NCI-H1048 (cell line): ENCODE measurements at regions not wholly inside any gene's neighbourhood (a gene's known extent, or its start where the extent isn't known, plus 50 kb on each side); places are given as distances from the start of the nearest gene placed in this dataset.
"Not testable (repeated sequence)": the region's sequence is repeated elsewhere in the genome, so short reads cannot be mapped to it uniquely, and the experiment has no call there.

Experiments
- DNase-seq: peaks from one replicate; lab custom pipeline; 2025; lab: John Stamatoyannopoulos, UW

DNA sequence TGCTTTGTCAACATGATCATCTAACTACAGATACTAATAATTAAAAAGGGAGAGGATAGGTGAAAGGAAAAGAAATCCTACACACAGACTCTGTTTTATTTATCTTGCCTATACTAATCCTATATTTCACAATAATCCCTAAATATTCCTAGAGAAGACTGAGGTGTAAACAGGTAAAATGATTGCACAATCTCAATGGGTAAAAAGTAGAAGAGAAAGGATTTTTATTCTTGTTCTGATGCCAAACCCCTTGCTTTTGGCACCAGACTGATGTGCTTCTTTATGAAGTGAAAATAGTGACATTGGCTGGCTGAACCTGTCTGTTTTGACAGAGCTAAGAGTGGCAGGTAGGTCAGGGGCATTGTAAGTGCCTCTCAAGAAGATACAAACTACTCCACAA is 101.9 kb upstream of the ZPLD1 start:
- DNase-seq: no peak

DNA sequence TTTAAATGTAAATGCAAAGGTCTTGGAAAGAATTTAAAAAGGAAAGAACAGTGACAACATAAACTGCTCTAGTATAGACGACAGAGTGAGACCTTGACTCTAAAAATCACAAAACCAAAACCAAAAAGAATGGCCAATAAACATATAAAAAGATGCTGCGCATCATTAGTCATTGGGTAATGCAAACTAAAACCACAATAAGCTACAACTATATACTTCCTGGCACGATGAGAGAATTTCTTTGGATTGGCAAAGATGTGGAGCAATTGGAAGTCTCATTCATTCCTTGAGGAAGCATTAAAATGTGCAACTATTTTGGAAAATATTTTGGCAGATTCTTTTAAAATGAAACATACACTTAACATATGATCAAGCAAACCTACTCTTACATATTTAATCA is 98.7 kb upstream of the ZPLD1 start:
- DNase-seq: no peak

DNA sequence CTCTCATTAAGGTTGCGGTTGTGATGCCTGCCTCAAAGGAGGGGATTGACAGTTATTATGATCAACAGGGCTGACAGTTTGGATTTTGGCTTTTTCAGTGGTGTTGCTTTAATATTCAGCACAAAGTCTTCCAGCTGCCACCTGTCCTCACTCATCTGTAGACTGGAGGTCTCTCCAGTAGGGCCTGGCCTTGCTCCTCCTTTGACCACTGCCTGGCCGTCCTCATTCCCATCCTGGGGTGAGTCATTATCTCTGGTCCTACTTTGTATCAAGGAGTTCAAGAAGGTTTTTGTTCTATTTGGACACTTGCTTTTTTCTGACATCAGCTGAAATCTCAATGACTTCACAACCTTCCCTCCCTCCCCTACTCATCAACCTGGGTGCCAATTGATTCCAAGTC is 95.1 kb upstream of the ZPLD1 start:
- no peak for DNase-seq

DNA sequence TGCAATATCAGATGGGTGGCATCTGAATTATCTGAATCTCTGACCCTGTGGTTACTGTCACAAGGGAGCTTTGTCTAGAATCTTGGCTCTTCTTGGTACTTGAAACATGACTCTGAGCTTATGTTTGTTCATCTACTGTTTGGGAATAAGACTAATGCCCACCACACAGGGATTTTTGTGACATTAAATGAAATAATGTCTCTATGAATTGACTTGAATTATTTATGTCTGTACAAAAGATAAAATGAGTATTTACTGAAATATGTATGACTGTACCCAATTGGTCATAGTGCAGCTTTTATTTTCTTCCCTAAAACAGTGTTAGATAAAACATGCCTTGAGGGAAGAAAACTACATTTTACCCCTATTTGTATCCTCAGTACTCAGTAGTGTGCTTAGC is 87.9 kb upstream of the ZPLD1 start:
- no peak for DNase-seq

DNA sequence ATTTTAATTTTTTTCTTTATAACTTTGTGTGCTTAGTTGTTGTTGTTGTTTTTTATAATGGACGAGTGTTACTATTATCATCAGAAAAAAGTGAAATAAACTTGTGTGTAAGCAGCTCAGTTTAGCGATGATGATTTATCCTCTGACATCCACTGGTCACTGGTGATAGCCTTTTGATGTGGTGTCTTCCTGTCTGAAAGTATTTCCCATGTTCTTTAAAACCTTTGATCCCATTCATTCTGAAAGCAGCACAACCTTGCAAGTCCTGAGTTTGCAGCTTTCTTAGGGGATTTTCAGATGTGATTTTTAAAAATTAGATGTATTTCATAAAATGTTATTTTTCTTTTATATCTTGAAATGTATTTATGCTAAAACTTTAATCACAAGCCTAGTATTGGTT is 85.9 kb upstream of the ZPLD1 start:
- no peak for DNase-seq

DNA sequence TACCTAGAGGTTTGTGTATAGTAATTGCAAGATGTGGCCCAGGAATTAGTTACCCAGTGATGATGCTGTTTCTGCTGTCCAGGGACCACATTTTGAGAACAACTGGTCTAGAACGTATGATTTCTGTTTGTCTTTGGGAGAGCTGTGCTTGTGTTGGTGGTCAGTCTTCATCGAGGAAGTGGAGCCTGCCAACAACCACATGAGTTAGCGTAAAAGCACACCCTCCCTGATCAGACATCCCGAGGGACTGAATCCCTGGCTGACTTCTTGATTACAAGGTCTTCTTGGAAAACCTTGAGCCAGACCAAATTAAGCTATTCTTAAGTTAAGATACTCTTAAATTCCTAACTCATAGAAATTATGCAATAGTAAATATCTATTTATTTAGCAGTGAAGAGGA is 81.7 kb upstream of the ZPLD1 start:
- no peak for DNase-seq

DNA sequence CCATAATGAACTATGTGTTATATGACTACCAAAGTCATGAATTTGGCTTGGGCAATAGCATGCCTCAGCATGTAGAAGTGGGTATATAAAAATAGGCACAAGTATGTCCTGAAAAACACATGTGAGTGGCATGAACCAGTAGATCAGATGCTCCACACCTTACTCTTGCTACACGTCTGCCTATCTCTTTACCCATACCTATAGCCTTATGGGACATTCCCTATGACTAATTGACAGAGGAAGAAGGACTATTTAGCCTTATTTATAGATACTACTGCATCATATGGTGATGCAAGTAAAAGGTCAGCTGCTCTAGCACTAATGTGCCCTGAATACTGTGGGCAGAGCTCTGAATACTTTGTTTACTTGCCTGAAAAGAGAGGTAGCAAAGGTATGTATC is 81.0 kb upstream of the ZPLD1 start:
- no peak for DNase-seq

DNA sequence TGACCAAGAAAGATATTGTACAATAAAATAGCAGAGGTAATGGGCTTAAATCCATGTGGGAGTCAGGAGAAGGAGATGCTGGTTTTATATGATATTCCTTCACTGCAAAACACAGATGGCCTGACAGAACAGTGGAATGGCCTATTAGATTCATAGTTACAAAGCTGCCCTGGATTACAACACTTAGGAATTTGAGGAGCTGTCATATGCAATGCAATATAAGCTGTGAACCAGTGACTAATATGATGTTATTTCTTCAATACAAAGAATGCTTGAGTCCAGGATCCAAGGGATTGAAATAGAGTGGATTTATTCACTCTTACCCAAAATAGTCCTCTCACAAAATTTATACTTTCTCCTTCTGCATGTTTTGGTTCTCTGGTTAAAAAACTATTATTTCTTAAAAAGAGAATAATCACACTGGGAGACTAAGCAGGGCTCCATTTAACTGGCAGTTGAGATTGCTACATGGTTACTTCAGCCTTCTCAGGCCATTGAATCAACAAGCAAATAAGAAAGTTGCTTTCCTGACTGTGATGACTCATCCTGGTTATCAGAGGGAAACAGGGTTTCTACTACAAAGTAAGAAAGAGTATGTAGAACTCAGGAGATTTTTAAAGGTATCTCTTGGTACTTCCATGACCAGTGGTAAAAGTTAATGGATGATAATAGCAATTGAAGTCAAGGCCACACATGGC is 79.8 kb upstream of the ZPLD1 start:
- no peak for DNase-seq

DNA sequence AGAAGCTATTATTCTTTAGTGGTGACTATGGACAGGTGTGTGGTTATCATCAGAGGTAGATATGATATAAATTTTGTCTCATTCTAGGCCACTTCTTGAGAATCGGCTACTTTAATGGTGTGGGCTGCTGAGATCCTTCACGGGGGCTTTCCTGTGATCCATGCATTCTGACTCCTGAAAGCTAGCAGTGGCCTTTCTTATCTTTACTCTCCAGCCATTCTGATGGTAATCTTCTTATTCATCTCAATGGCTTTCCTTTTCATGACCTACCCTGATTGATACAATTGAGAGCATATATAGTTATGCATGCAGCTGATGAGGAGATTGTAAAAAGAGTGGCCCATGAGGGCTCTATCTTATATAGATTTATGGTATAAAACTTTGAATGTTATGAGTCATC is 78.3 kb upstream of the ZPLD1 start:
- DNase-seq: no peak

DNA sequence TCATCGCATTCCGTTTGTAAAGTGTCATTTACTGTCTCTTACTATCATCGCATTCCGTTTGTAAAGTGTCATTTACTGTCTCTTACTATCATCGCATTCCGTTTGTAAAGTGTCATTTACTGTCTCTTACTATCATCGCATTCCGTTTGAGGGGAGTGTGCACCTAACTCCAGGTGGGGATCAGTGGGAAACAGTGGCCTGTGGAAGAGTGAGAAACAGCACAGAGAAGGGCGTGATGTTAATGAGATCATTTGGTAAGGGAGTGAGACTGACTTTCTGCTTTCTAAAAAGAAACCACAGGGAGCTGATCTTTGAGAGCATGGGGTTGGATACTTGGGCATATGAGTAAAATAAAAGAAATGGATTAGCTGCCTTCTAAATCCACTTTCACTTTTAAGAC is 77.5 kb upstream of the ZPLD1 start:
- DNase-seq: not testable (repeated sequence)

DNA sequence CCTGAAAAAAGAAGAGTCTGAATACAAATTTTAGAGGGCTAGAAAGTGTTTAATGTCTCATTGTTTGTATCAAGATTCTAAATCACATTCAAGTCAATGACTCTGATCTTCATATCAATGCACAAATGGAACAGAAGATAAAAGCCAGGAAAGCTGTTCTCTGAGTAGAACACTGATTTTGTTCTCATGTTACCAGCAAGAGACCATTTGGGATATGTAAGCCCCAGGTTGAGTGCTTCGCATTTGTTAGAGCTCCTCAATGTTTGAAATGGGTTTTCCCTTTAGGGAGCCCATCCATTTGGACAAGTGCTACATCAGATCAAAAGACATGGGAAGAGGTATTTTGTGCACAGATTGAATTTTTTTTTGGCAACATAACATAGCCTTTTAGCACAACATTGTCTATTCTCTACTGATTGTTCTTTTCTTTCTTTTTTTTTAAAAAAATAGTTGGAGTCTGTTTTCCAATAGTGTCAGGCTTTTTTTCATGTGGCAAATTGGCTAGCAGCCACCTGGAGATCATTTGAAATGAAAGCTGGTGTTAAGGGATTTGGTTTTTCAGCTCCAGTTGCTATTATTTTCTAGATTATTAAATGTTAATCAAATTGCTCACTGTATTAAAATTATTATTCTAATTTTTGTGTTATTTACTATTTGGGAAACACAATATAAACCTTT is 74.5 kb upstream of the ZPLD1 start:
- no peak for DNase-seq

DNA sequence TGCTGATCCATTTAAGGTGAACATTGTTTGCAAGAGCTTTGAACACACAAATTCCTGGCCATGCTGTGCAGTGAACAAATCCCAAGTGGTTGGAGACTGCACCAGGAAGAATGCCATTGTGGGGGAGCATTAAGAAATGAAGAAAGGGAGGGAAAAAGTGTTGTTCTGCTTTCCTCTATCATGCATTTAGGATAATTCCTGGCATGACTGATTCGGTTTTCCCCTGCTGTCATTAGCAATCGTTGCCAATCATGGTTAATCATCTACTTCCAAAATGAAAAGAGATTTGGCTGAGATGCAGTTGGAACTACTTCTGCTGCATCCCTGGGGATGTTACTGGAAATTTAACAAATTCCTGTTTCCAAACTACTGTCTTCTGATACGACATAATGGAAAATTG is 73.7 kb upstream of the ZPLD1 start:
- no peak for DNase-seq

DNA sequence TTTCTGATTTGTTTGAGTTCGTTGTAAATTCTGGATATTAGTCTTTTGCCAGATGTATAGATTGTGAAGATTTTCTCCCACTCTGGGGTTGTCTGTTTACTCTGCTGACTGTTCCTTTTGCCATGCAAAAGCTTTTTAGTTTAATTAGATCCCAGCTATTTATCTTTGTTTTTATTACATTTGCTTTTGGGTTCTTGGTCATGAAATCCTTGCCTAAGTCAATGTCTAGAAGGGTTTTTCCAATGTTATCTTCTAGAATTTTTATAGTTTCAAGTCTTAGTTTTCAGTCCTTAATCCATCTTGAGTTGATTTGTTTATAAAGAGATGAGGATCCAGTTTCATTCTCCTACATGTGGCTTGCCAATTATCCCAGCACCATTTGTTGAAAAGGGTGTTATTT is 68.7 kb upstream of the ZPLD1 start:
- not testable (repeated sequence) for DNase-seq

DNA sequence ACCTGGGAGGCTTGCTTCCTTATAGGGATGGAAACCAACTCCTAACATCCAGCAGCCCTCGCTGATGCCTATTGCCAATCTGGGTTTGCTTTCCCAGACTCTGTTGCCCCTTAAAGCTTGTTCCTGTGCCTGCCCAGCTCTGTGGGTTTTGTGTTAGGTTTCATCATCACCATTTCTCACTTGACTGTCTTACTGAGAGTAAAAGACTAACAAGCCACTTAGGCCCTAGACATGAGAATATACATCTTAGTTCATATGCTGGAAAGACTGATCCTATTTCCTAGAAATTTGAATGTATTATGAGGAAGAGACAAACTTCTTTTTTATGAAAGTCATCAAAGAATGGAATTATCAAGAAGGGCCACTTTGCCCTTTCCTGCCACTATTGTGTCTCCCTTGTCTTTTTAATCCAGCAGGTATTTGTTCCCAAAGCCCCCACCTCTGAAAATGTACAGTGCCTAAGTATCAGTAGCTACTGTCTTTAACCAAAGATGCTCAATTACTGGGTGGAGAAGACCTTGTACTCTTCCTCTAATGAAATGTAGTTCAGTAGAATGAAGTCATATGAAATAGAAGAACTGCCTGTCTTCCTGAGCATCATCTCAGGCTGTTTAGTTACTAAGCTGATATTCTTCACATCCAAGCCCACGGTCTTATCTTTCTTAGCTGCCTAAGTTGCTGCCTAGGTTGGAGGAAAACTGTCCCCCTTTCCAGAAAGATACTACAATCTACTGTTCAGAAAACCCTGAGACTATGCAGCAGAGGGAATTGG is 59.8 kb upstream of the ZPLD1 start:
- DNase-seq: no peak

DNA sequence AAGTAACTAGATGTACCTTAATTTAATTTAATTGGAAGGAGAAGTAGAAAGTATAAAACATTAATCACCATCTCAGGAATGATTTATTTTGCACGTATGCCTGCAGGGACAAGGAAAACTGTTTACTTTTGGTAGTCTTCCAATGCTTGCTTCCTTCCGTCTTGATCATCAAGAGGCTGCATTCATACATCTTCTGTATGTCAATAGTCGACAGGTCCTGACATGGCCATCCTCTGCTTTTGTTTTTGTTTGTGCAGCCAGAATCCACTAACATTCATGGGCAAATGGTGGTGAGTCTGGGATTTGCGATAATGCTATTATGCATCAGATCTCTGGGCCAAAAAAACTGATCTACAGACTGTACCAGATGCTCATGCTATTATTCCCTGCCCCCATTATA is 56.6 kb upstream of the ZPLD1 start:
- no peak for DNase-seq

DNA sequence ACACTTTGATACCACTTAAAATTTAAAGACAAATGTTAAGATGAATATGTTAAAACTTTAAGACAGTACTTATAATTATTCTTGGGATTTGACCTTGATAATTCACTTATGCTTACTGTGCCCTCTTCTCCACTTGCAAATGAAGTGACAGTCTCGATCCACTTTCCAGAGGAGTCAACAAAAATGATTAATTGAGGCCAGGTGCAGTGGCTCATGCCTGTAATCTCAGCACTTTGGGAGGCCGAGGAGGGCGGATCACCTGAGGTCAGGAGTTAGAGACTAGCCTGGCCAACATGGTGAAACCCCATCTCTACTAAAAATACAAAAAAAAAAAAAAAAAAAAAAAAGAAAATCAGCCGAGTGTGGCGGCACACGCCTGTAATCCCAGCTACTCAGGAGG is 52.6 kb upstream of the ZPLD1 start:
- not testable (repeated sequence) for DNase-seq
